ENCODE measurements at regions not wholly inside any gene's neighbourhood (a gene's known extent, or its start where the extent isn't known, plus 50 kb on each side); places are given as distances from the start of the nearest gene placed in this dataset.

DNA sequence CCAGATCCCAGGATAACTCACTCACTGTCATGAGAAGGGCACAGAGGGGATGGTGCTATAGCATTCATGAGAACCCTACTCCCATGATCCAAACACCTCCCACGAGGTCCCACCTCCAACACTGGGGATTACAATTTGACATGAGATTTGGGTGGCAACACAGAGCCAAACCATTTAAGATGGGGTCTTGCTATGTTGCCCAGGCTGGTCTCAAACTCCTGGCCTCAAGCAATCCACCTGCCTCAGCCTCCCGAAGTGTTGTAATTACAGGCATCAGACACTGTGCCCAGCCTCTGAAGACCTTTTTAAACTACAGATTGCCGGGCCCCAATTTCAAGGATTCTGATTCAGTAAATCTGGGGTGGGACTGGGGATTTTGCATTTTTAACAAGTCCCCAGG, 98.5 kb downstream of the BAMBI start:
- TF ChIP-seq CTCF (IDR thresholded peaks at IDR 0.05; ENCODE audit: insufficient read depth, low read depth, low read length) (no peak), EZH2 (IDR thresholded peaks at IDR 0.05; ENCODE audit: insufficient read depth, low read length) (no peak)
